ENCODE measurements at regions not wholly inside any gene's neighbourhood (a gene's known extent, or its start where the extent isn't known, plus 50 kb on each side); places are given as distances from the start of the nearest gene placed in this dataset.
A peak's percentile ranks its signal among the peaks of the same experiment; 100 is the strongest.

DNA sequence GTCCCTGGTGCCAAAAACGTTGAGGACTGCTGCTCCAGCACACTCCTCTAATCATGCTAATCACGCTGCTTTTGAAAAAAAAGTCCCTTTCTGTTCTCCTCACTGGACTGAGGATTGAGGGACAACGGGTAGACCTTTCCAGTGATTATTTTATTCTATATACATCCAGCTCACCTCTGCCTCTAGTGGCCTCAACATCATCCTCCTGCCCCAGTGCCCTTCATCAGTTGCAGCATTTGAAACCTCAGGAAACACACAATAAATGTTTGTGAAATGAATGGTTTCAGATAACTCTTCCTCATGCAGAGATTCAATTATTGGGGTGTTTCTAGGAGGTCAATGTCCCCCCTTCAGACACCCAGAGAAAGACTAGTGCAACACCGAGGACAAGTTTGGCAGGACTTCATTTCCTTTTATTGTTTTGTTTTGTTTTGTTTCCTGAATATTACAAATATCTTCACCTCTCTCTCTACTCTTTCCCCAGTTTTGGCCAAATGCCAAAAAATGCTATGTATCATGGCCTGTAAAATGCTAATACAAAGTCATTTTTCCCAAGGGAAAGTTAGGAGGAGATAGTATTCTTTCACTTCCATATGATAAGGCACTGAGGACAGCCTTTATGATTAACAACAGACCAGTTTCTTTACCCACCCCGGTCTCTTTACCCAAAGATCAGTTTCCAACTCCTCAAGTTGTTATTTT lies 460.1 kb upstream of the SLIT2 start:
- peak overlapping the region in 1 of 9 donors; percentile 37 for H3K27ac Mint-ChIP-seq

DNA sequence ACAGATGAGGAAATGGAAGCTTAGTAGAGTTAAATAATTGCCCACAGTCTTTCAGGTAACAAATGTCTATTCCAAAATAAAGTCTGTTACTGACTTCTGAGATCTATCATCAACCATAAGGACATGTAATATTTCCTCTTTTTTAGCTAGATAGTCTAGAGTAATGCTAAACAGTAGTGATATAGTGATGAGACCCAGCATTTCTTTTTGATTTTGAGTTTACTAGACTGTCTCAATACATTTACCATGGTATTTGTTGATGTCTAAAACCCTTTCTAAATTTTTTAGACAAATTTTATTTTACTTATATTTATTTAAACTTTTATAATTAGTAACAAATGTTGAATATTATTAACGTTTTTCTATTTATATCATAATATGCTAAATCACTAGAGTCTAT lies 465.1 kb upstream of the SLIT2 start:
- H3K4me3 Mint-ChIP-seq = no peak overlapping the region
- H3K4me3 ChIP-seq (ENCODE audit: low read length) = no peak overlapping the region
- no peaks in the 10 kb centered on the region for H3K4me1 ChIP-seq (ENCODE audit: control insufficient read depth in 2 of 2, insufficient read depth in 2 of 2, low read length in 2 of 2)
- intact Hi-C loops (cut with micrococcal nuclease) = no loop called here
- ATAC-seq (no peak), DNase-seq (no peak)
- ChIA-PET POLR2A (no interaction called here), CTCF (no interaction called here)
- no peak overlapping the region for H3K27ac Mint-ChIP-seq
- peaks cover 4 to 27% (median 12%) of the 10 kb centered on the region in 11 donors for H3K9me3 Mint-ChIP-seq
- H3K9me3 ChIP-seq (ENCODE audit: control insufficient read depth in 2 of 3, low read length in 3 of 3) = peaks cover 0 to 9% (median 0%) of the 10 kb centered on the region in 3 experiments
- peaks cover 0 to 7% (median 0%) of the 10 kb centered on the region in 5 donors for H3K36me3 Mint-ChIP-seq
- no peaks in the 10 kb centered on the region for H3K4me1 Mint-ChIP-seq
- no peaks in the 10 kb centered on the region for H3K36me3 ChIP-seq (ENCODE audit: control insufficient read depth in 2 of 3, insufficient read depth in 3 of 3, low read length in 3 of 3)
- no peaks in the 10 kb centered on the region for H3K27me3 ChIP-seq (ENCODE audit: control insufficient read depth in 2 of 2, insufficient read depth in 2 of 2, low read length in 2 of 2)
- H3K27me3 Mint-ChIP-seq = no peaks in the 10 kb centered on the region
- no peak overlapping the region for H3K27ac ChIP-seq (ENCODE audit: low read depth, low read length)

More for the DNA sequence above, 460.1 kb upstream of the SLIT2 start:
- Histone ChIP-seq H3K27me3 (ENCODE audit: control insufficient read depth in 2 of 2, insufficient read depth in 2 of 2, low read length in 2 of 2) (no peaks in the 10 kb centered on the region), H3K36me3 (ENCODE audit: control insufficient read depth in 2 of 3, insufficient read depth in 3 of 3, low read length in 3 of 3) (no peaks in the 10 kb centered on the region), H3K4me3 (ENCODE audit: low read length) (no peak overlapping the region), H3K4me1 (ENCODE audit: control insufficient read depth in 2 of 2, insufficient read depth in 2 of 2, low read length in 2 of 2) (no peaks in the 10 kb centered on the region), H3K9me3 (ENCODE audit: control insufficient read depth in 2 of 3, low read length in 3 of 3) (no peaks in the 10 kb centered on the region), H3K27ac (ENCODE audit: low read depth, low read length) (no peak overlapping the region)
- Mint-ChIP-seq H3K9me3 (peaks cover 0 to 13% (median 5%) of the 10 kb centered on the region in 11 donors), H3K36me3 (no peaks in the 10 kb centered on the region), H3K4me3 (no peak overlapping the region), H3K4me1 (no peaks in the 10 kb centered on the region), H3K27me3 (no peaks in the 10 kb centered on the region)
- ATAC-seq (no peak), DNase-seq (no peak)
- intact Hi-C loops (cut with micrococcal nuclease) = no loop called here
- CTCF ChIA-PET = no interaction called here
- POLR2A ChIA-PET = no interaction called here

GRCh38 chr4:19783667-19784223 lies 468.0 kb upstream of the SLIT2 start:
- no peaks in the 10 kb centered on the region for H3K36me3 ChIP-seq (ENCODE audit: control insufficient read depth in 2 of 3, insufficient read depth in 3 of 3, low read length in 3 of 3)
- ChIA-PET CTCF (no interaction called here), POLR2A (no interaction called here)
- no peak overlapping the region for H3K4me3 Mint-ChIP-seq
- no peaks in the 10 kb centered on the region for H3K27me3 Mint-ChIP-seq
- H3K27me3 ChIP-seq (ENCODE audit: control insufficient read depth in 2 of 2, insufficient read depth in 2 of 2, low read length in 2 of 2) = no peaks in the 10 kb centered on the region
- ATAC-seq = no peak
- no peak overlapping the region for H3K27ac Mint-ChIP-seq
- H3K4me3 ChIP-seq (ENCODE audit: low read length) = no peak overlapping the region
- no peak for DNase-seq
- peaks cover 0 to 9% (median 0%) of the 10 kb centered on the region in 3 experiments for H3K9me3 ChIP-seq (ENCODE audit: control insufficient read depth in 2 of 3, low read length in 3 of 3)
- H3K36me3 Mint-ChIP-seq = peaks cover 0 to 7% (median 0%) of the 10 kb centered on the region in 5 donors
- intact Hi-C loops (cut with micrococcal nuclease) = no loop called here
- H3K27ac ChIP-seq (ENCODE audit: low read depth, low read length) = no peak overlapping the region
- peaks cover 6 to 28% (median 14%) of the 10 kb centered on the region in 11 donors for H3K9me3 Mint-ChIP-seq
- no peaks in the 10 kb centered on the region for H3K4me1 Mint-ChIP-seq
- H3K4me1 ChIP-seq (ENCODE audit: control insufficient read depth in 2 of 2, insufficient read depth in 2 of 2, low read length in 2 of 2) = no peaks in the 10 kb centered on the region

DNA sequence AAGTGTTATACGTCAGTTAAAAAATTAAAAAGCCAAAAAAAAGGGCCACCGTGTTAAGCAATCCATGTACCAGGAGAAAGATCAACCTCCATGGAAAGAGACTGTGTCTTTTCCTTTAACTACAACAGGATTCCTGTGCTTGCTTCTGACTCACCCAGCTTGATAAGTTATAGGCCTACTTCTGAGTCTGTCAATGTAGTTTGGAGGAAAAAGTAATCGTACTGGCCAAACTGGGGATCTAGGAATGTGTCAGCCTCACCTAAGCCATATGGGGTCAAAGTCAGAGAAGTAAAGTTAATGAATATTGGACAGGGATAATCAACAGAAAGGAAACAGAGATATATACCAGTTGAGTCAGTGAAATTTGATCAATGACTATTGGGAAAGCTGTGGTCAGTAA lies 470.8 kb upstream of the SLIT2 start:
- CTCF ChIA-PET = no interaction called here
- intact Hi-C loops (cut with micrococcal nuclease) = no loop called here
- no peak overlapping the region for H3K27ac ChIP-seq (ENCODE audit: low read depth, low read length)
- H3K36me3 ChIP-seq (ENCODE audit: control insufficient read depth in 2 of 3, insufficient read depth in 3 of 3, low read length in 3 of 3) = no peaks in the 10 kb centered on the region
- peaks cover 0 to 9% (median 0%) of the 10 kb centered on the region in 3 experiments for H3K9me3 ChIP-seq (ENCODE audit: control insufficient read depth in 2 of 3, low read length in 3 of 3)
- Mint-ChIP-seq H3K4me1 (no peaks in the 10 kb centered on the region), H3K27ac (no peak overlapping the region), H3K36me3 (peaks cover 0 to 7% (median 0%) of the 10 kb centered on the region in 5 donors), H3K27me3 (no peaks in the 10 kb centered on the region), H3K9me3 (peaks cover 6 to 28% (median 14%) of the 10 kb centered on the region in 11 donors), H3K4me3 (no peak overlapping the region)
- no peak for ATAC-seq
- no peak overlapping the region for H3K4me3 ChIP-seq (ENCODE audit: low read length)
- POLR2A ChIA-PET = no interaction called here
- no peaks in the 10 kb centered on the region for H3K4me1 ChIP-seq (ENCODE audit: control insufficient read depth in 2 of 2, insufficient read depth in 2 of 2, low read length in 2 of 2)
- no peaks in the 10 kb centered on the region for H3K27me3 ChIP-seq (ENCODE audit: control insufficient read depth in 2 of 2, insufficient read depth in 2 of 2, low read length in 2 of 2)
- DNase-seq = no peak

GRCh38 chr4:19776929-19777328 lies 474.8 kb upstream of the SLIT2 start:
- no peaks in the 10 kb centered on the region for H3K9me3 ChIP-seq (ENCODE audit: control insufficient read depth in 2 of 3, low read length in 3 of 3)
- ChIA-PET POLR2A (no interaction called here), CTCF (no interaction called here)
- H3K4me3 Mint-ChIP-seq = no peak overlapping the region
- no peaks in the 10 kb centered on the region for H3K36me3 ChIP-seq (ENCODE audit: control insufficient read depth in 2 of 3, insufficient read depth in 3 of 3, low read length in 3 of 3)
- no peak overlapping the region for H3K27ac Mint-ChIP-seq
- ATAC-seq = no peak
- peaks cover 0 to 23% (median 5%) of the 10 kb centered on the region in 11 donors for H3K9me3 Mint-ChIP-seq
- no peaks in the 10 kb centered on the region for H3K27me3 ChIP-seq (ENCODE audit: control insufficient read depth in 2 of 2, insufficient read depth in 2 of 2, low read length in 2 of 2)
- no peak overlapping the region for H3K27ac ChIP-seq (ENCODE audit: low read depth, low read length)
- H3K36me3 Mint-ChIP-seq = no peaks in the 10 kb centered on the region
- DNase-seq = no peak
- H3K4me1 Mint-ChIP-seq = no peaks in the 10 kb centered on the region
- H3K27me3 Mint-ChIP-seq = no peaks in the 10 kb centered on the region
- intact Hi-C loops (cut with micrococcal nuclease) = no loop called here
- no peaks in the 10 kb centered on the region for H3K4me1 ChIP-seq (ENCODE audit: control insufficient read depth in 2 of 2, insufficient read depth in 2 of 2, low read length in 2 of 2)
- no peak overlapping the region for H3K4me3 ChIP-seq (ENCODE audit: low read length)

DNA sequence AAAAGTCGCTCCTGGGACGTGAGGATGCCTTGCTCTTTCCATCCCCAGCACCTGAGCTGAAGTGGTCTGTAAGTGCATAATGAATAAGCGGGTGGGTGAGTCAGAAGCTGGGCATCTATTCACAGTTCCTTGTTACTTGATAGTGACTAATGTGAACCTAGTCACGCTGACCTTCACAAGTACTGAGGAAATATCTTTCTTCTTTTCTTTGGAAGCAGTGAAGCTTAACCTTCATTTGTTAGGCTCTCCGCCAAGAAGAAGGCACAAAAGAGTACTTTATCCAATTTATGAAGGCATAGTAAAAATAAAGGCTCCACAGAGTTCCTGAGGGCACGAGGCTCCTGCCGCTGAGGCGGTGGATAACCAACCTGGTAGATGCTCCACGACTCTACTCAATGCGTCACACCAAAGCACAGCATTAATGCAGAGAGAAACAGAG lies 475.7 kb upstream of the SLIT2 start:
- Mint-ChIP-seq H3K27me3 (no peaks in the 10 kb centered on the region), H3K9me3 (peaks cover 0 to 25% (median 7%) of the 10 kb centered on the region in 11 donors), H3K27ac (no peak overlapping the region), H3K4me3 (no peak overlapping the region), H3K4me1 (no peaks in the 10 kb centered on the region), H3K36me3 (no peaks in the 10 kb centered on the region)
- DNase-seq (no peak), ATAC-seq (no peak)
- ChIA-PET CTCF (no interaction called here), POLR2A (no interaction called here)
- H3K9me3 ChIP-seq (ENCODE audit: control insufficient read depth in 2 of 3, low read length in 3 of 3) = no peaks in the 10 kb centered on the region
- intact Hi-C loops (cut with micrococcal nuclease) = no loop called here
- no peak overlapping the region for H3K4me3 ChIP-seq (ENCODE audit: low read length)
- H3K4me1 ChIP-seq (ENCODE audit: control insufficient read depth in 2 of 2, insufficient read depth in 2 of 2, low read length in 2 of 2) = no peaks in the 10 kb centered on the region
- H3K27ac ChIP-seq (ENCODE audit: low read depth, low read length) = no peak overlapping the region
- no peaks in the 10 kb centered on the region for H3K36me3 ChIP-seq (ENCODE audit: control insufficient read depth in 2 of 3, insufficient read depth in 3 of 3, low read length in 3 of 3)
- no peaks in the 10 kb centered on the region for H3K27me3 ChIP-seq (ENCODE audit: control insufficient read depth in 2 of 2, insufficient read depth in 2 of 2, low read length in 2 of 2)

DNA sequence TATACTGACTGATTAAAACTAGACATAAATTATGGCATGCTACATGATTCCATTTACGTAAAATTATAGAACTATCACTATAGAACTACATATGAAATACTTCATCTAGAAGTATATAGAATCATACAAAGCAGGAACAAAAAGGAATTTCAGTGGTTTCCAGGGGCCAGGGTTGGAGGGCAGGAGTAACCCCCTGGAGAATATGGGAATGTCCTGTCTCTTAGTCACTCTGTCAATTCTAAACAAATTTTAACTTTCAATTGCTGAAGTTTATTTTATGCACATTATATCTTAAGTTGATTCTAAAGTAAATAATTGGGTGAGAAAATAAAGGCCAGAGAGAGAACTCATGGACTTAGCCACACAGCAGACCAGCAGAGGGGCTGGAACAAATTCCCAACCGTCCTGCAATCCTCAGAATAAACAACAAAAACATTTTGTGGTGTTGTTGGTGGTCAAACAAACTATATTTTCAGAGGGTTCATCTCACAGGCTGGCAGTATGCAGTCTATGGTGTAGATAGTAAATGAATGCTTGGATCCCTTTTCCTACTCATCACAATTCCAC lies 476.9 kb upstream of the SLIT2 start:
- no peaks in the 10 kb centered on the region for H3K36me3 Mint-ChIP-seq
- Histone ChIP-seq H3K27me3 (ENCODE audit: control insufficient read depth in 2 of 2, insufficient read depth in 2 of 2, low read length in 2 of 2) (no peaks in the 10 kb centered on the region), H3K36me3 (ENCODE audit: control insufficient read depth in 2 of 3, insufficient read depth in 3 of 3, low read length in 3 of 3) (no peaks in the 10 kb centered on the region), H3K27ac (ENCODE audit: low read depth, low read length) (no peak overlapping the region), H3K9me3 (ENCODE audit: control insufficient read depth in 2 of 3, low read length in 3 of 3) (no peaks in the 10 kb centered on the region), H3K4me1 (ENCODE audit: control insufficient read depth in 2 of 2, insufficient read depth in 2 of 2, low read length in 2 of 2) (no peaks in the 10 kb centered on the region), H3K4me3 (ENCODE audit: low read length) (no peak overlapping the region)
- H3K27me3 Mint-ChIP-seq = no peaks in the 10 kb centered on the region
- no peak for ATAC-seq
- ChIA-PET CTCF (no interaction called here), POLR2A (no interaction called here)
- intact Hi-C loops (cut with micrococcal nuclease) = no loop called here
- H3K4me3 Mint-ChIP-seq = no peak overlapping the region
- DNase-seq = no peak
- H3K27ac Mint-ChIP-seq = no peak overlapping the region
- peaks cover 0 to 18% (median 8%) of the 10 kb centered on the region in 11 donors for H3K9me3 Mint-ChIP-seq
- no peaks in the 10 kb centered on the region for H3K4me1 Mint-ChIP-seq
